ENCODE measurements at regions not wholly inside any gene's neighbourhood (a gene's known extent, or its start where the extent isn't known, plus 50 kb on each side); places are given as distances from the start of the nearest gene placed in this dataset.

DNA sequence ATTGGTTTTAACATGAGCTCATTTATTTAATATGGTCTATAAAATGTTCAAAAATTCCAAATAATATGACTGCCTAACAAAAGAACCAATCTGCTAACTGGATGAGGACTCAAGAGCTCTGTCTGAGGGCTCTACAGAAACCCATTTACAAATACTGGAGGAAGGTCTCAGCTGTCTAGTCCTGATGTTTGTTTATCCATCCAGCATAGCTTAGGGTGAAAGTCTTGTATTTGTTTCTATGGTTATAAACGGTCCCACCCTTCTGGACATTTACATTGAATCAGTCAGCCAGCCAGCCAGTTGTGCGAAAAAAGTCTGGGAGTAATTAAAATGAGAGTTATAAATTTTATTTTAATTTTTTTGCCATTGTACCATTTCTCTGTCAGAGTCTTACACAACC, 220.7 kb downstream of the BMP4 start:
- TF ChIP-seq, protein P1, sequence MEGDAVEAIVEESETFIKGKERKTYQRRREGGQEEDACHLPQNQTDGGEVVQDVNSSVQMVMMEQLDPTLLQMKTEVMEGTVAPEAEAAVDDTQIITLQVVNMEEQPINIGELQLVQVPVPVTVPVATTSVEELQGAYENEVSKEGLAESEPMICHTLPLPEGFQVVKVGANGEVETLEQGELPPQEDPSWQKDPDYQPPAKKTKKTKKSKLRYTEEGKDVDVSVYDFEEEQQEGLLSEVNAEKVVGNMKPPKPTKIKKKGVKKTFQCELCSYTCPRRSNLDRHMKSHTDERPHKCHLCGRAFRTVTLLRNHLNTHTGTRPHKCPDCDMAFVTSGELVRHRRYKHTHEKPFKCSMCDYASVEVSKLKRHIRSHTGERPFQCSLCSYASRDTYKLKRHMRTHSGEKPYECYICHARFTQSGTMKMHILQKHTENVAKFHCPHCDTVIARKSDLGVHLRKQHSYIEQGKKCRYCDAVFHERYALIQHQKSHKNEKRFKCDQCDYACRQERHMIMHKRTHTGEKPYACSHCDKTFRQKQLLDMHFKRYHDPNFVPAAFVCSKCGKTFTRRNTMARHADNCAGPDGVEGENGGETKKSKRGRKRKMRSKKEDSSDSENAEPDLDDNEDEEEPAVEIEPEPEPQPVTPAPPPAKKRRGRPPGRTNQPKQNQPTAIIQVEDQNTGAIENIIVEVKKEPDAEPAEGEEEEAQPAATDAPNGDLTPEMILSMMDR (IDR thresholded peaks at IDR 0.05), result no peak
- TF ChIP-seq EZH2 (IDR thresholded peaks at IDR 0.05; ENCODE audit: borderline replicate concordance, insufficient read depth, low read depth, low read length, poor library complexity, severe bottlenecking), result no peak

Measured in B cell (primary cell).